ENCODE measurements at regions not wholly inside any gene's neighbourhood (a gene's known extent, or its start where the extent isn't known, plus 50 kb on each side); places are given as distances from the start of the nearest gene placed in this dataset.

GRCh38 chr2:67771380-67771779, 291.4 kb downstream of the C1D start (continued):
- TF ChIP-seq ZNF462 (CRISPR knock-in tag; IDR thresholded peaks at IDR 0.05) (no peak), CTCF (conservative IDR thresholded peaks at IDR 0.05; ENCODE audit: low read depth in 2 of 2) (no peak), ZNF114 (CRISPR knock-in tag; IDR thresholded peaks at IDR 0.05) (no peak), ZNF331 (CRISPR knock-in tag; IDR thresholded peaks at IDR 0.05; ENCODE audit: low read depth) (no peak), ETS1 (IDR thresholded peaks at IDR 0.05) (no peak), STAT1 (IDR thresholded peaks at IDR 0.05; ENCODE audit: unreplicated experiment) (no peak)
